NCI-H146 treated with DMSO at 0.1 percent for 48 hours (cell line): ENCODE measurements at regions not wholly inside any gene's neighbourhood (a gene's known extent, or its start where the extent isn't known, plus 50 kb on each side); places are given as distances from the start of the nearest gene placed in this dataset.
A peak's percentile ranks its signal among the peaks of the same experiment; 100 is the strongest.

Experiments used
- DNase-seq: peaks from one replicate; lab custom pipeline; 2025; ENCODE audit not compliant: unreplicated experiment; lab: John Stamatoyannopoulos, UW

DNA sequence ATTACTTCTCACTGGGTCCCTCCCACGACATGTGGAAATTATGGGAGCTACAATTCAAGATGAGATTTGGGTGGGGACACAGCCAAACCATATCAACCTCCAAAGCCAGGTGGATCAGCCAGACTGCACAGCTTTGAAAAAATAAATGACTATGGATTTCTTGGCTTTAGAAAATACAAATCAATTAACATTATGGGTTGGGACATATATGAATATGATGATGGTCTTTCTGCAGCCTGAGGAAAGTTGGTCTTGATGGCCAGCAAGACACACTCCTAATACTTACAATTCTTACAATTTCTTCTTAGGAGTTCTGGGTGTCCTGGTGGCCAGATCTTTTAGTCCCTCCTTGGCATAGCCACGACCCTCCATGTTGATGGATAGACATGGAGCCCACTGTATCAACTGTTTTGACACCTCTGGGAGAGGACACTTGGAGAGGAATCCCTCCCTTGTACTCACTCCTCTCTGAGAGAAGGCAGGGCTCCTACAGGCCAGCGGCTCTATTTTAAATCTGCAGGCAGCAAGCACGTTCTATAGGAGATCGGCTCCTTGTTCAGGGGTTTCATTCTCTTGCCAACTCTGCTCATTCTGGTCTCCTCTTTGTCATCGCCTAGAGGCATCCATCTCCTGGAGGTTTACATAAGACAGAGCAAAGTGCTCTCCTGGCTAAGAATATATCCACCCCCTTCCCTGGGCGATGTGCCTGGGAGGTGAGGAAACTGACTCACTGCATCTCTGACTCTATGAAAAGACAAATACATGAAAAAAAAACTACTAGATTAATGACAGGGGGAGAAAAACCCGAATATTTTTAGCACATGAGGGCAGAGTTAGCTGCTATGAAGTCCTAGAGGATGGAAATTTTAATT lies 145.9 kb downstream of the CARTPT start:
- DNase-seq: peak; percentile 63

DNA sequence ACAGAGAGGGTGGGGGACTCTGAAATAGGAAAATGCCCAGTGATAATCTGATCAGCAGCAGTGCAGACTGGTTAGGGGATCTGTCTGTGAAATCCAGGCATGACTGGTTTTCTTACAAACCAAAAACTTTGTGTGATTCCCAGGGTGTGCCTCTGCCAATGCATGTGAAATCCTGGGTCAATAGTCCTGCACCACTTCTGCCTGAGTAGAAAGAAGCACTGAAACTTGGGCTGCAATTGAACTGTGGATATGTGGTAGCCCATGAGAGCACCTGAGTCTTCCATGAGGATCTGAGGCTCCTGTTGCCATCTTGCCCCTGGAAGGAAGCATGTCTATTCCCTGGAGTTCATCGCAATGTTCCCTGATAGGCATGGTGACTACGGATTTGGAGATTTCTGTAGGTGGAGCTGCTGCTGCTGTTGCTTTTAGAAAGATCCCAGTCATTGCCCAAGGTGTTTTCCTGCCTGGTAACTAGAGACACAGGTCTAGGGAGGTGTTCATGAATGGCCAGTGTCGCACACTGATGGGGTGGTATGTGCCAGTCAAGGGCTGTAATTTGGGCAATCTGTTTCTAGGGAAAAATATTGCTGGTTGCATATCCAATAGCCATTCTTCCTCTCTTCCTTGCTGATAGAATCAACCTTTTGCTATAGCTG lies 146.7 kb downstream of the CARTPT start:
- DNase-seq: peak; percentile 63

DNA sequence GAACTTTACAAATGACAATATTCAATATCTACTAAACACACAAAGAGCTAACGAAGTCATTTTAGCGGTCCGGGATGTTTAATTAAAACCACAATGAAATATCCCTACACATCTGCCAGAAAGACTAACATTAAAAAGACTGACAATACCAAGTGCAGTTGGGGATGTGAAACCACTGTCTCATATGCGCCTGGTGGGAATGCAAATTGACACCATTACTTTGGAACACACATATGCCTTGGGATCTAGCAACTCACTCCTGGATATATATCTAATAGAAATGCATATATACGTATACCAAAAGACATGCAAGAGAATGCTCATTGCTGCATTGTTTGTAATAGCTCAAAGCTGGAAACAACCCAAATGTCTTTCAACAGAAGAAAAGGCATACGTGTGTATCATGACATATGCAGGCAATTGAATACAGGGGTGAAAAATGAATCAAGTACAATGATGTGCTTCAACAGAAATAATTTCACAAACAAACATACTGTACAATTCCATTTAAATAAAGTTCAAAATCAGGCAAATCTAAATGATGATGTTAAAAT lies 153.3 kb downstream of the CARTPT start:
- no peak for DNase-seq

DNA sequence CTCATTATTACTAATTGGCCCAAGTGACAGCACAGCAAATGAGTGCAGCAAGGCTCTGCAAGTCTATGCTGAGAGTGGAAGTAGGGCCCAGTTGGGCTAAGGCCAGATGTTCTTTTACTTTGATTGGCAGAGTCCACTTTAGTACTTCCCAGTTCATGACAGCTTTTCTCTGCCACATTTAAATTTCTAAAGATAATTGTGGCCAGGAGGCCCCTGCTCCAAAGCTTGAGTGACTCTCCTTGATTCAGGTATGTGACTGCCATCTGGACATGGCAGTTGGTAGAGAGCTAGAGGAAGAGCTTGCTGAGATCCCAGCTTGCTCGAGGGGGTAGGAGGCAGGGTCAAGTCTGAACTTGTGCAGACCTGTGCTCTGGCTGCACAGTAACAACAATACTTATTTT lies 154.1 kb downstream of the CARTPT start:
- DNase-seq: peak; percentile 80

DNA sequence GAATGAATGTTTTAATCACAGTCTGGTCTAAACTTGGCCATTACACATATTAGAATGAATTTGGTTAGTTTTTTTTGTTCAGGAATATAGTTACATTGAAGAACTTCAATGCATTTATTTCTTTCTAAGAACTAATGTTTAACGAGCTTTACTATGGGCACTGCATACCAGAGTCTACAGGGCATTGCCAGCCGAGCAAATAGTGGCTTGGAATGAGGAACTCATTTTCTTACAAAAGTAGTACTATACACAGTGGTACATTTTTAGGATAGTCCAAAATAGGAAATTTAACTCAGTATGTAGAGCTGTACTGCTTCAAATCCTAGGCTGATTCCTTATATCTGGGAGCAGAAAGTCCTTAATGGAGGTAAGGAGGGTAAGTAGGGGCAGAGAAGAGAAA lies 155.4 kb downstream of the CARTPT start:
- no peak for DNase-seq

DNA sequence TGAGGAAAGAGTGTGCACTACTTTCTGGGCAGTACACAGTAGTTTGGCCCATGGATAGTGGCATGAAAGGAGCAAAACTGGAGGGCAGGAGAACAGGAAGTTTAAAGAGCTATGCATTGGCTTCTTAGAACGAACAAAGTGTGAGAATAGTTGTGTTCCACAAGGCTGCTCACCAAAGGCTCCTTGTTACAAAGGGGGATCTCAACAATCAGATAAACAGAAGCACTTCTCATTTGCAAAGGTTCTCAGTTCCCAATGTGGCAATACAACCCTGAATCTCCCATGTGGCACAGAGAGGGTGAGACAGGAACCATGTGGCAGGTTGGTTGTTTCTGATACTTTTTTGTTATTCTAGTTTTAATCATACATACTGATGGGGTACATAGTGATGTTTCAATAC lies 158.4 kb downstream of the CARTPT start:
- no peak for DNase-seq

DNA sequence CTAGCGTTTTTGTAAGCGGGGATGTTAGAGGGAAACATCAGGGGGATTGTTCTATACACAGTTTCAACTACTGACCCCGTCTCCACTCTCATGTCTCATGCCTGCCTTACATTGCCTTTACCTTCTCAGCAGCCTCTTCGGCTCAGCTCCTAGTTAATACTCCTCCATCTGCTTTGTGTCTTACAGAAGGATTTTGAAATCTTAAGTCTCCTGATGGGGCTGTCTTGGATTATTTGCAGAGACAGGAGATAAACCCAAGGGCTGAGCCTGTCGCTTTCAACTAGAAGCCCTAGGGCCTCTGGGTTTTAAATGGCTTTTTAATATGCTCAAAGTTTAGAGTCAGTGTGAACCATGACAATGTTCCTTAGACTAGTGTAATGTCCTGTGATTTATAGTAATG lies 161.5 kb downstream of the CARTPT start:
- DNase-seq: no peak

DNA sequence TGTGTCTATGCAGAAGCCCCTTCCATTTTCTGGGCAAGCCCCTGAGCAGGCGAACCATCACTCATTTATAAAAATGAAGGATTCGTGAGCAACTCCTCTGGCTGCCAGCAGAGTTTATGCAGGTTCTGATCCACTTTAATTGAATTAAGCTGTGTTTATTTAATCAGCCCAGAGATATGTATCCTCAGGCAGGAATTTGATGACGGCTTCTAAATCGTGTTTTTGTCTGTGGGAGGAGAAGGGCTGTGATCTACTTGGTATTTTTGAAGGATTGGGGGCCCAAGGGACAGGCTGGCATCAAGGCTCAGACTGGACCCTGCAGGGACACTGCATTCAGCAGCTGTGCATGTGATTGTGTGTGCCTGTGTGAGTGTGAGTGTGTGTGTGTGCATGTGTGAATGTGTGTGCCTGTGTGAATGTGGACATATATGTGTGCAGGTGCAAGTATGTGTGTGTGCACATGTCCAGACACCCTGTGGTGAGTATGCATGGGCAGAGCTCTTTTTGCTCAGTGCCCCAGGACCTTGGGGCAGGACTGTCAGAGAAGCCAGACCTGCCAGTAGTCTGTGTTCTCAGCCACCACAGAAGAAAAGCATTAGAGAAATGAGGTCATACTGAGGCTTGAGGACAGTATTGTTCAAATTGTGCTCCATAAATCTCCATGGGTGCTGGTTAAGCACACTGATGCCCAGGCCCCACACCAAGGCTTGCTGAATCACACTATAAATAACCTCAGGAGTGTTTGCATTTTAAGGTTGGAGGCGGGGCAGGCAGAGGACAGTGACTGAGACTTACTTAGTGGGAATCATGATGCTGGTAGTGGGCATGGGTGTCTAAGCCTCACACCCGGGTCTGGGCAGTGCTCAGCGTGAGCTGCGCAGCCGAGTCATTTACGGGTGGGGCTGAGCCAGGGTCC lies 164.0 kb downstream of the CARTPT start:
- DNase-seq: no peak

DNA sequence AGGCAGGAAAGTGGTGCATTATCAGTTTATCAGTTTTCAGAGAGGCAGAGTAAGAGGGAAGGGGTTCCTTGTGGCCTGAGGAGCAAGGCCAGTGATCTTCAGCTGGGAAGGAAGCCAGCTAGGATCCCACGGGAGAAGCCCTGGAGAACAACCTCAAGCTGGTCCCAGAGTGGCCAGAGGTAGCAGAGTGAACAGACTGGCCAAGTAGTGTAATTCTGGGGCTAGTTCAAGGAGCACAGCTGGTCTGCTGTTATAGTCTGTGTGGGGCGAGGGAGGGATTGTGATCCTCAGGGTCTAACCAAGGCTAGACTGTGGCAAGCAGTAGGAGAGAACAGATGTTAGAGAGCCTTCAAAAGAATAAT lies 164.6 kb downstream of the CARTPT start:
- no peak for DNase-seq

DNA sequence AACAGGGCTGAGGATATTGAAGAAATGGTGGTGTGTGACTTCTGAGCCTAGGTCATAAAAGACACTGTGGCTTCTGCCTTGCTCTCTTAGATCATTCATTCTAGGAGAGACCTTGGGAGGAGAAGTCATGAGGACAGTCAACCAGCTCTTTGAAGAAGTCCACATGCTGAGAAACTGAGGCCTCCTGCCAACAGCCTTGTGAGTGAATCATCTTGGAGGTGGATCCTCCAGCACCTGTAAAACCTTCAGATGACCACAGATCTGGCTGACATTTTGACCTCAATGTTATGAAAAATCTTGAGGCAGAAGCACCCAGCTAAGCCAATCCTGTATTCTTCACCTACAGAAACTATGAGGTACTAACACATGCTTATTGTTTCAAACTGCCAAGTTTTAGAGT lies 165.9 kb downstream of the CARTPT start:
- DNase-seq: no peak

DNA sequence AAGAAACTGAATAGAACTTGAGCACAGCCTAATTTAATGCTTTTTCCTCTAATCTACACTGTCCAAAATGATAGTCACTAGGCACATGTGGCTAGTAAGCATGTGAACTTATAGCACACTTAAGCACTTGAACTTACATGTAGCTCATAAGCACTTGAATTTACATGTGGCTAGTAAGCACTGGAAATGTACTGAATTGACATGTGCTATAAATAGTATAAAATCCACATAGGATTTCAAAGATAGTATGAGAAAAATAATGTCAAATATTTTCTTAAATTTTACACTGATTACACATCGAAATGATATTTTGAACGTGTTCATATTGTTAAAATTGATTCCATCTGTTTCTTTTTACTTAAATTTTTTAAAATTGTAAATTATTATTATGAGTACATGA lies 167.3 kb downstream of the CARTPT start:
- no peak for DNase-seq

DNA sequence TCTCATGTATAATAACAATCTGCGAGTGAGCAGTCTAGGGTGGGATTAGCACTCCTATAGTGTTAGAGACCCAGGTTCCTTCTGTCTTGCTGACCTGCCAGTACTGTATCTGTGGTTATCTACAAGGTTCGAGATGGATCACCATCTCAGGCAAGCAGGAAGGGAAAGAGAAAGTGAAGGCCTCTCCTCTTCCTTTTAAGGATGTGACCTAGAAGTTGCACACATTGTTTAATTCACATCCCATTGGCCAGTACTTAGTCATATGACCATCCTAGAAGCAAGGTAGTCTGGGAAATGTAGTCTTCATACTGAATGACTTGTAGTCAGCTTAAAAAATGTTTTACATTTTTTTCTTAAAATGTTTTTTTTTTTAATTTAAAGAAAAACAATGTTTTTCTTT lies 168.6 kb downstream of the CARTPT start:
- no peak for DNase-seq

DNA sequence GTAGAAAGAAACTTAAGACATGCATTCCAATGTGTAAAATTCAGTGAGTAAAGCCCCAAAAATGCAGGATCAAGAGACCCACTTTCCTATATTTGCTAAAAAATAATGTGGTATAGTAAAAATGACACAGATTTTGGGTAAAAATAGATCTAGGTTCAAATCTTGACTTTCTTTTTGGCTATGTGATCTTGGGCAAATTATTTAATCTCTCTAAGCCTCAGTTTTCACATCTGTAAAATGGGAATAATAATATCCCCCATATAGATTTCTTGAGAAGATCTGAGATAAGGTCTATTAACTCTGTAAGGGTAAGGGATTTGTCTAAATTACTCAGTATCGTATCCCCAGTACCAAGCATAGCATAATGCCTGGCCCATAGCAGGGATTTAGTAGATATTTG lies 172.3 kb downstream of the CARTPT start:
- DNase-seq: no peak

DNA sequence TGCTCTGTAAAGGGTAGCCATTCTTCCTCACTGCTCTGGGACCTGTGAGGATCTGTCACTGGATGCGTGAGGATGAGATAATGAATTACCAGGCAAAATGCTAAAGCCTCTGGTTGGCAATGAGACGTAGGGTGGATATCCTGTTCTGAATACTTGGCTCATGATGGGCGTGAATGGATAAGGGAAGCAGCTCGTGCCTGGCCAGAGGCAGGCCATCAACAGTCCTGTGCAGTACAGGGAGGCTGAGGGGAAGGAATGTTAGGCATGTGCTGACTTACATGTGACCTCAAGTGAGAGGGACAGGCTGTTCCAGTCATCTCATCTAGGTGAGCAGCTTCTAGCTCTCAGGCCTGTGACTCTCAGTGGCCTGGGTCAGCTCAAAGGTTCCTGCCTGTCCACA lies 172.8 kb downstream of the CARTPT start:
- DNase-seq: no peak

DNA sequence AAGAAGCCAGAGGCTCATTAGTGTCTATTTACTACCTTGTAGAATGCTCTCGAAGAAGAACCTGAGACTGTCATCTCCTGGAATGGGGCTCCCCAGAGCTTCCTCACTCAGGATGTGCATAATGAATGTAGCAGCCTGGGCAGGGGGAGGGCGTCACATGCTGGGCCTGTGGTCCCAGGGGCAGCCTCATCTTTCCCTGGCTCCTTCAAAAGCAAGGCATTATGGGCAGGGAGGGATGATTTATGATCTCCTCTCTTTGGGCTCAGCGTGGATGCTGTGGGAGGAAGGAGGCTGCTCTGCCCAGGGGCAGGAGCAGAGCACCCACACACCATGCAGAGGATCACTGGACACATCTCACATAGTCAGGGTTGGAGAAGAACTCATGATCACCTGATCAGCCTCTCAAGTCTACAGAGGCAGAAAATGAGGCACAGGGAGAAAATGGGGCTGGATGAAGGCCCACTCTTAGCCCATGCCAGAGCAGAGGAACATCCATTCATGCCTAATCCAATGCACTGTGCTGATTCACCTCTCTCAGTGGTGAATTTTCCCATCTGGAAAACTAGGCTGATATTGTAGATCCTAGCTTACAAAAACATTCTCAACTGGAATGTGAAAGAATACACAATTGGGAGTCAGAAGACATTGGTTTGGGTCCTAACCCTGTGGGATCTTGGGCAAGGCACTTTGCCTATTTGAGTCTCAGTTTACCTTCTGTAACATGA lies 173.7 kb downstream of the CARTPT start:
- DNase-seq: no peak

DNA sequence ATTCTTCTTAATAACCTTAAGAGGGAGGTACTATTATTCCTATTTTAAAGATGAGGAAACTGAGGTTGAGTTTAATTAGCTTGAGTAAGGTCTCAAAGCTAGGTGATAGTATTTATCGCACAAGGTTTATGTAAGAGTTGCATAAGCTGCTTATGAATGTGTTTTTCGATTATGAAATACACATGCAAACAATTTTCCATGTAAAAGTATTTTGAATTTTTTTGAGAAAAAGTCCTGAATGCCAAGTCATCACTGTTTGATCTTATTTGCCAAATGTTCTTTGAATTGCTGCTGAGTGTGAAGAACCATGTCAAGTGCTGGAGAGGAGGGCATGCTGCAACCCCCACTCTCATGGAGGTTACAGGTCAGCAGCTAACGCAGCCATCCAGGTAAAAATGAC lies 174.4 kb downstream of the CARTPT start:
- DNase-seq: no peak

DNA sequence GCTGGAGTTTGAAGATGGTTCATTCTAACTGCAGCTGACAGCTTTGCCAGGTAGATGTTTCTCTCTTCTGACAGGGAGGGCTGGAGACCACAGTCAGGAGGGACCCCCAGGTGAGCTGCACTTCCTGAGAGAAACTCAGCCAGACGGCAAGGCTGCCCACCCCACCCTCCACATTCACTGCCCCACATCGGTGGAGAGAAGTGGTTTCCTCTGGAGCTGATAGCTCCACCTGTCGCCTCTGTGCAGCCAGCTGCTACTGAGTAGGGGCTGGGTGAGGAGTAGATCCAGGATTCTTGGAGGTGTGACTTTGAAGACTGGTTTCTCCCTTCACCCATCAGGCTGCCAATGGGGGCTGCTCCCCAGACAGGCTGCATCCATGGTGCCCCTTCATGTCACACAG lies 175.0 kb downstream of the CARTPT start:
- no peak for DNase-seq

DNA sequence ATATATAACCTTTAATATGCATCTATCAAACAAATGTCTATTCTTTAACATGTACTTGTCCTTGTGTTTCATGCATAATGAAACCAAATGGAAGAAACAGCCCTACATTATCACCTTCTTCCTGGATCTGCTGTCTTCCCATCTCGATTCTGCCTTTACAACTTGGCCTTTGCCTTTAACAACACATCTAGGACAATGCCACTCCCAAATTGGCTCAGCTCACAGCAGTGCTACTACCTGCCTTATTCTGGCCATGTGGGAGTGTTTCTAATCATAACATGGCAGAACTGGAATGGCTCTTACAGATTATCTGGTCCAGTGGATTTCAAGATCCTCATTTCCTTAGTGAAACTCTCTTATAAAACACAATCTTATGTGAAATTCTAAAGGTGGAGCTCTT lies 176.5 kb downstream of the CARTPT start:
- no peak for DNase-seq

DNA sequence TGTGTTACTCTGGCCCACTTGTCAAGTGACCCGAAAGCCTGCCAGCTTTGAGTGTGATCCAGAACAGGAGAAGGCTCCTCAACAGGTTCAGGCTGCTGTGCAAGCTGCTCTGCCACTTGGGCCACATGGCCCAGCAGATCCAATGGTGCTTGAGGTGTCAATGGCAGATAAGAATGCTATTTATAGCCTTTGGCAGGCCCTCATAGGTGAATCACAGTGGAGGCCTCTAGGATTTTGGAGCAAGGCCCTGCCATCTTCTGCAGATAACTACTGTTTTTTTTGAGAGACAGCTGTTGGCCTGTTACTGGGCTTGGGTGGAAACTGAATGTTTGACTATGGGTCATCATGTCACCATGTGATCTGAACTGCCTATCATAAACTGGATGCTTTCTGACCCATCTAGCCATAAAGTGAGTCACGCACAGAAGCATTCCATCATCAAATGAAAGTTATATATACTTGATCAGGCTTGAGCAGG lies 180.8 kb downstream of the CARTPT start:
- DNase-seq: no peak

DNA sequence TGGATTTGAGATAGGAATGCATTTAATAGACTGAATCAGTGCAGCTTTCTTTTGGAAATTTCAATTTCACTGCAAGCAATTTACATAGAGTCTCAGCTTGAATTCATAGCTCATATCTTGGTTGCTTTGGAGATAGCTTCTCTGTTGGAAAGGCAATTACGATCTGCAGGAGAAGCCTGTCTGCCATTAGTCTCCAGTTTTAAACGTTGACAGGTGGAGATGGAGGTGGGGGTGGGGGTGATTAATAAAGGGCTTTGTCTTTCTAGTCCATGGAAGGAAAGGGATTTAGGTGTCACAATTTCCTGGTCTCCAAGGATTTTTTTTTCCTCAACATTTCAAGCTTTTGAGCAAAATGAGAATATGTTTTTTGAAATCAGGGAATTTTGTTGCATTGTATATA lies 184.7 kb downstream of the CARTPT start:
- DNase-seq: peak; percentile 93

DNA sequence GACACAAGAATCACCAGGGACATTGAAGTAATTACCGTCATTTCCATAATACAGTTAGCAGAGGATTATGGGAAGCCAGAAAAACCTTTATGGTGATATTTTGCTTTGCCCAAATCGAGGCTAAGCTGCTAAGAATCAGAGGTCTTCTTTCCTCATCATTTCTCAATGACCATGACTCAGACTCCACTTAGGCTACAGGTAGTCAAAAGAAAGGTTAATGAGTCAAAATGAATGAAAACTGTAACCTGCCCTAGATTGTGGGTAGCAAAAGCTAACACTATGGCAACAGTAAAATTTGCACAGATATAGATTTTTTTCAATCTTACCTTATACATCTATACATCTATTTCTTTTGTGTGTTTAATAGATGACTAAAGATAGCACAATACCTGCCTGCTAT lies 185.8 kb downstream of the CARTPT start:
- no peak for DNase-seq
